ENCODE measurements at regions not wholly inside any gene's neighbourhood (a gene's known extent, or its start where the extent isn't known, plus 50 kb on each side); places are given as distances from the start of the nearest gene placed in this dataset.

GRCh38 chr2:156700681-156701080, 264.5 kb downstream of the GPD2 start:
- DNase-seq (ENCODE audit: low read depth, low spot score) (no peak), FAIRE-seq (no peak)
- Histone ChIP-seq H2AFZ (ENCODE audit: low read depth, low read length) (no peak overlapping the region), H3K36me3 (ENCODE audit: control insufficient read depth in 2 of 2, extremely low read depth in 1 of 2, insufficient read depth in 2 of 2, low read length in 2 of 2) (no peaks in the 10 kb centered on the region), H3K27me3 (ENCODE audit: control insufficient read depth in 2 of 2, insufficient read depth in 2 of 2, low read length in 2 of 2) (no peaks in the 10 kb centered on the region), H3K9ac (replicated peaks; ENCODE audit: extremely low read depth, insufficient read depth, low read length) (no peak overlapping the region), H3K4me2 (ENCODE audit: insufficient read depth, low read length) (no peak overlapping the region), H3K9me3 (replicated peaks; ENCODE audit: control insufficient read depth, insufficient read depth, low read length) (no peaks in the 10 kb centered on the region), H4K20me1 (replicated peaks; ENCODE audit: control insufficient read depth, extremely low read depth, insufficient read depth, low read length) (no peaks in the 10 kb centered on the region), H3K79me2 (ENCODE audit: control insufficient read depth, insufficient read depth, low read length) (no peaks in the 10 kb centered on the region), H3K9me1 (replicated peaks; ENCODE audit: control insufficient read depth, extremely low read depth, insufficient read depth, low read length) (no peaks in the 10 kb centered on the region), H3K27ac (ENCODE audit: insufficient read depth, low read depth, low read length) (no peak overlapping the region), H3K4me3 (replicated peaks in 1 of 3; ENCODE audit: insufficient read depth in 1 of 3, low read depth in 1 of 3, low read length in 3 of 3) (no peak overlapping the region), H3K4me1 (ENCODE audit: control insufficient read depth, extremely low read depth, insufficient read depth, low read length) (no peaks in the 10 kb centered on the region)
- intact Hi-C loops (cut with micrococcal nuclease), result no loop called here
- dilution Hi-C loops (cut with MboI; ENCODE audit: extremely low pct_ligation_motif_present, low sequenced_read_pairs), result no loop called here
- CTCF ChIA-PET, result no interaction called here
- POLR2A ChIA-PET, result no interaction called here
- no peak for TF ChIP-seq GATA2 (IDR thresholded peaks at IDR 0.05; ENCODE audit: insufficient read depth, insufficient read length, low read depth, low read length)
- no peak for TF ChIP-seq MYC (IDR thresholded peaks at IDR 0.05; ENCODE audit: low read depth, low read length)
- no peak for TF ChIP-seq FOS (IDR thresholded peaks at IDR 0.05; ENCODE audit: borderline replicate concordance, insufficient read depth, low read length)
- no peak for TF ChIP-seq MAX (IDR thresholded peaks at IDR 0.05; ENCODE audit: insufficient read depth, insufficient read length)
- TF ChIP-seq POLR2A (IDR thresholded peaks at IDR 0.05; ENCODE audit: low read depth, low read length), result no peak
- no peak for TF ChIP-seq JUN (IDR thresholded peaks at IDR 0.05; ENCODE audit: borderline replicate concordance, insufficient read depth, insufficient read length, low read depth)
- TF ChIP-seq CTCF (IDR thresholded peaks at IDR 0.05; ENCODE audit: extremely low read depth in 1 of 2, insufficient read depth in 1 of 2, low read depth in 1 of 2, low read length in 2 of 2), result no peak
- no peak for TF ChIP-seq EZH2 (IDR thresholded peaks at IDR 0.05; ENCODE audit: borderline replicate concordance, low read depth, low read length, severe bottlenecking)
- no peak for TF ChIP-seq POLR2AphosphoS5 (IDR thresholded peaks at IDR 0.05; ENCODE audit: insufficient read depth, low read depth, low read length)
- no TSS peak for BruUV-seq (replicated peaks)

All from endothelial cell of umbilical vein (primary cell).